AG04450 (cell line): ENCODE measurements at regions not wholly inside any gene's neighbourhood (a gene's known extent, or its start where the extent isn't known, plus 50 kb on each side); places are given as distances from the start of the nearest gene placed in this dataset.

Source experiments
- CTCF ChIA-PET: fragments of 300-600, 350-600 bp; formaldehyde crosslinking; extraction: SDS; loops from one replicate; lab custom pipeline; 2022; ENCODE audit warnings: antibody characterized with exemption, inconsistent platforms; lab: Charles Lee
- POLR2A ChIA-PET: fragments of 350-600 bp; formaldehyde crosslinking; extraction: SDS; loops from one replicate; lab custom pipeline; 2021; ENCODE audit warnings: antibody characterized with exemption, inconsistent platforms; lab: Yijun Ruan, JAX
- DNase-seq: peaks from one replicate; pipeline ENCODE4 v3.0.0-alpha.2; 2011; ENCODE audit warnings: low read depth, low spot score
- H3K27ac ChIP-seq: one replicate; pipeline ENCODE4 v1.5.1; 2012; ENCODE audit warnings: low read depth, low read length, control low read depth
- H3K27me3 ChIP-seq: one replicate; pipeline ENCODE4 v1.6.0; 2012; ENCODE audit warnings: low read length; ENCODE audit not compliant: control insufficient read depth, insufficient read depth
- H3K4me3 ChIP-seq: 2 replicates; pipeline ENCODE4 v1.5.1; 2011; ENCODE audit warnings: mild to moderate bottlenecking, low read depth, low read length, control low read depth
- H3K9me3 ChIP-seq: 2 replicates; pipeline ENCODE4 v1.5.1; 2012; ENCODE audit warnings: low read length; ENCODE audit not compliant: control insufficient read depth, insufficient read depth
- CTCF ChIP-seq: IDR thresholded peaks from 2 replicates; pipeline ENCODE4 v1.5.1; 2011; ENCODE audit warnings: low read depth, low read length, control low read depth, inconsistent platforms

DNA sequence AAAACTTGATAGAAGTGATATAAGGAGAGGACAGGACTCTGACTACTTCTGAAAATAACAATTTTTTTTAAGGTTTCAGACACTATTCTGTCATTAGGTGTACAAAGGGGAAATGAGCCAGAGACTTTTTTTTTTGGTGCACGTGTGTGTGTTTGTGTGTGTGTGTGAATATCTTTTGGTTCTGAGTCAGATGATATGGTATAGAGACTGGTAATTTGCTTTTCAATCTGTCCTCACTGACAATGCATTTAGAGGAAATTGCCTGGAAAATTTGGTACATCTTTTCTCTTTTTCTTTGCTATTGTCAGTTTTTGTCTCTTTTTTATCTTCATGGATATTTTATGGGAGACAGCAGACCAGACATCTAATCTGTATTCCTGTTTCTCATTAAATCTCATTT lies 59.3 kb downstream of the DDIT4L start:
- POLR2A ChIA-PET: no interaction called here
- Histone ChIP-seq H3K27ac (no peak overlapping the region), H3K9me3 (no peaks in the 10 kb centered on the region), H3K27me3 (no peaks in the 10 kb centered on the region), H3K4me3 (no peak overlapping the region)
- DNase-seq: no peak
- TF ChIP-seq CTCF: no peak
- CTCF ChIA-PET: no interaction called here

DNA sequence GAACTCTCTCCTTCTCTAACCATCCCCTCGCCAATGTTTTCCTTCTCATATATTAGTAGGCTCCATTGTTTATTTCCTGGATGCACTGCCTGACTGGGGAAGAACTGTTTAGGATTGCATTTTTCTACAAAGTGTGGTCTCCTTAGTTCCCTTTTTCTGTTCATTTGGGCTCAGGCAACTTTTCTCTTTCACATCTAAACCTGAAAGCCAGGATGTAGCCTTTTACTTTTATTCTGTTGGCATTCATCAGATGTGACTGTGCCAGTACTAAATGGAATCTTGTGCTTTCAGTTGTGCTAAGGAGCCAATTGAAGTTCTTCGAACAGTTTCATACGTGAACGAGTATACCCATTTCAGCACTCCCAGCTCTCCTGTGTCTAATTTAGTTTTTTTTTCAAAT lies 59.8 kb downstream of the DDIT4L start:
- TF ChIP-seq CTCF: no peak

GRCh38 chr4:100129774-100130173 lies 60.5 kb downstream of the DDIT4L start:
- CTCF ChIA-PET: no interaction called here
- no peak for TF ChIP-seq CTCF
- no peak for DNase-seq
- Histone ChIP-seq H3K27ac (no peak overlapping the region), H3K4me3 (no peak overlapping the region), H3K9me3 (no peaks in the 10 kb centered on the region), H3K27me3 (no peaks in the 10 kb centered on the region)
- POLR2A ChIA-PET: no interaction called here

More for the DNA sequence above, 59.8 kb downstream of the DDIT4L start:
- Histone ChIP-seq H3K9me3 (no peaks in the 10 kb centered on the region), H3K27ac (no peak overlapping the region), H3K27me3 (no peaks in the 10 kb centered on the region), H3K4me3 (no peak overlapping the region)
- POLR2A ChIA-PET: no interaction called here
- CTCF ChIA-PET: no interaction called here
- DNase-seq: no peak

GRCh38 chr4:100128338-100128737 lies 61.9 kb downstream of the DDIT4L start:
- POLR2A ChIA-PET: no interaction called here
- no peak overlapping the region for H3K27ac ChIP-seq
- DNase-seq: no peak
- no peaks in the 10 kb centered on the region for H3K9me3 ChIP-seq
- H3K4me3 ChIP-seq: no peak overlapping the region
- TF ChIP-seq CTCF: no peak
- CTCF ChIA-PET: interaction anchor here (0.5 kb wide), 1 partner anchor 981 kb away, joined by 6 read pairs; no protein-coding TSS in a partner anchor
- no peaks in the 10 kb centered on the region for H3K27me3 ChIP-seq

DNA sequence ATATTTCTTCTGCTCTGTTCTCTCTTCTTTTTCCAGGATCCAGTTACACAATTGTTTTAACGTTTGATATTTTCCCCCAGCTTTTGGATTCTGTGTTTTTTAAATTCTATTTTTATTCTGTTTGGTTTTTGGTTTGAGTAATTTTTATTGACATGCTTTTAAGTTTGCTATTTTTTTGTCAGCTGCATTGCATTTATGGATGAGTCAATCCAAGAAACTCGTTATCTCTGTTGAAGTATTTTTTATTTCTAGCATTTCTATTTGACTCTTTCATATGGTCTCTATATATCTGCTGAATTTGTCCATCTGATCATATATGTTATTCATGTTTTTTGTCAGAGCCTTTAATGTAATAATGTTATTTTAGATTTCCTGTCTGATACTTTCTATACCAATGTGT lies 65.6 kb downstream of the DDIT4L start:
- DNase-seq: no peak
- no peak overlapping the region for H3K4me3 ChIP-seq
- no peaks in the 10 kb centered on the region for H3K27me3 ChIP-seq
- no peak overlapping the region for H3K27ac ChIP-seq
- POLR2A ChIA-PET: no interaction called here
- CTCF ChIA-PET: interaction anchor here (1.0 kb wide), 1 partner anchor 31 kb away, joined by 4 read pairs; no protein-coding TSS in a partner anchor
- H3K9me3 ChIP-seq: no peaks in the 10 kb centered on the region
- no peak for TF ChIP-seq CTCF
